CD14-positive monocyte (primary cell): ENCODE measurements at regions not wholly inside any gene's neighbourhood (a gene's known extent, or its start where the extent isn't known, plus 50 kb on each side); places are given as distances from the start of the nearest gene placed in this dataset.

Experiments
- DNase-seq, 3 donors: peaks; one replicate each; pipeline ENCODE4 v3.0.0-alpha.2; 2011 to 2022
- H2AFZ ChIP-seq: 2 replicates; pipeline ENCODE4 v1.6.0; 2012; ENCODE audit warnings: mild to moderate bottlenecking, low read depth, low read length, inconsistent platforms; ENCODE audit not compliant: insufficient read depth, poor library complexity, severe bottlenecking
- H3K27ac ChIP-seq, 2 donors: 1 replicate in 1 of 2; 2 replicates in 1 of 2; pipeline ENCODE4 v1.5.1; 2012 to 2013; ENCODE audit warnings: low read length in 2 of 2, control low read depth in 1 of 2, inconsistent platforms in 1 of 2, low read depth in 1 of 2, mild to moderate bottlenecking in 1 of 2
- H3K27me3 ChIP-seq, 2 donors: one replicate each; pipeline versions ENCODE4 v1.6.0 to v1.6.1; 2011 to 2013; ENCODE audit warnings: low read length in 2 of 2; ENCODE audit not compliant: control insufficient read depth in 2 of 2, insufficient read depth in 2 of 2
- H3K36me3 ChIP-seq, 2 donors: replicated peaks in 1 of 2; 1 replicate in 1 of 2; 2 replicates in 1 of 2; pipeline versions ENCODE4 v1.5.1 to v1.6.1; 2012 to 2013; ENCODE audit warnings: low read length in 2 of 2, control low read depth in 1 of 2, inconsistent platforms in 1 of 2, mild to moderate bottlenecking in 1 of 2; ENCODE audit not compliant: insufficient read depth in 2 of 2, control insufficient read depth in 1 of 2
- H3K4me1 ChIP-seq, 2 donors: 1 replicate in 1 of 2; 2 replicates in 1 of 2; pipeline versions ENCODE4 v1.5.1 to v1.6.1; 2012 to 2013; ENCODE audit warnings: low read length in 2 of 2, control low read depth in 1 of 2, inconsistent platforms in 1 of 2, mild to moderate bottlenecking in 1 of 2, moderate library complexity in 1 of 2; ENCODE audit not compliant: insufficient read depth in 2 of 2, control insufficient read depth in 1 of 2
- H3K4me2 ChIP-seq: replicated peaks from 2 replicates; pipeline ENCODE3; 2012; ENCODE audit warnings: low read length, moderate library complexity, mild to moderate bottlenecking; ENCODE audit not compliant: poor library complexity, severe bottlenecking; ENCODE audit errors: extremely low read depth
- H3K4me3 ChIP-seq, 3 experiments: fragments of 200-600 bp in 1 of 3; sonication (generic) in 1 of 3; replicated peaks in 1 of 3; 1 replicate in 2 of 3; 2 replicates in 1 of 3; pipeline ENCODE4 v1.5.1; 2011 to 2013; ENCODE audit warnings: low read length in 3 of 3, mild to moderate bottlenecking in 3 of 3, control low read depth in 2 of 3, low read depth in 2 of 3, inconsistent platforms in 1 of 3, moderate library complexity in 1 of 3
- H3K79me2 ChIP-seq: 2 replicates; pipeline ENCODE4 v1.6.0; 2012; ENCODE audit warnings: mild to moderate bottlenecking, control low read depth, inconsistent platforms, low read length, moderate library complexity; ENCODE audit not compliant: insufficient read depth
- H3K9ac ChIP-seq: 2 replicates; pipeline ENCODE4 v1.6.0; 2017; ENCODE audit warnings: low read length, mild to moderate bottlenecking; ENCODE audit not compliant: insufficient read depth, poor library complexity, severe bottlenecking
- H3K9me3 ChIP-seq, 2 donors: replicated peaks in 1 of 2; 1 replicate in 1 of 2; 2 replicates in 1 of 2; pipeline versions ENCODE4 v1.5.1 to v1.6.1; 2012 to 2013; ENCODE audit warnings: low read length in 2 of 2, control low read depth in 1 of 2; ENCODE audit not compliant: control insufficient read depth in 1 of 2, insufficient read depth in 1 of 2
- H4K20me1 ChIP-seq: 2 replicates; pipeline ENCODE4 v1.6.0; 2012; ENCODE audit warnings: mild to moderate bottlenecking, low read length, control low read depth, moderate library complexity; ENCODE audit not compliant: insufficient read depth
- H3K27ac Mint-ChIP-seq, 7 donors: one replicate each; pipeline ENCODE4 v1.8.0; 2020; ENCODE audit warnings: mild to moderate bottlenecking in 7 of 7, mixed read lengths in 7 of 7, moderate library complexity in 6 of 7, inconsistent platforms in 2 of 7
- H3K27me3 Mint-ChIP-seq, 3 donors: one replicate each; pipeline ENCODE4 v1.8.0; 2021 to 2022; ENCODE audit warnings: low read depth in 3 of 3, mild to moderate bottlenecking in 3 of 3, mixed read lengths in 3 of 3, moderate library complexity in 3 of 3, inconsistent platforms in 1 of 3
- H3K36me3 Mint-ChIP-seq, 2 donors: one replicate each; pipeline ENCODE4 v1.8.0; 2020; ENCODE audit warnings: mixed read lengths in 2 of 2, inconsistent platforms in 1 of 2, mild to moderate bottlenecking in 1 of 2
- H3K4me1 Mint-ChIP-seq: one replicate; pipeline ENCODE4 v1.8.0; 2020; ENCODE audit warnings: mild to moderate bottlenecking, mixed read lengths
- H3K4me3 Mint-ChIP-seq, 2 donors: one replicate each; pipeline ENCODE4 v1.8.0; 2020; ENCODE audit warnings: mild to moderate bottlenecking in 2 of 2, mixed read lengths in 2 of 2, moderate library complexity in 1 of 2
- H3K9me3 Mint-ChIP-seq, 7 donors: one replicate each; pipeline ENCODE4 v1.8.0; 2020 to 2022; ENCODE audit warnings: mixed read lengths in 7 of 7, mild to moderate bottlenecking in 6 of 7, moderate library complexity in 6 of 7, inconsistent platforms in 2 of 7
- WGBS: methylation state at CpG from one replicate; pipeline ENCODE4 v1.1.5; 2013; ENCODE audit warnings: missing lambda C conversion rate; ENCODE audit not compliant: insufficient coverage; 5-methylcytosine and 5-hydroxymethylcytosine counted together
- intact Hi-C, 2 donors: fragments of 100-400 bp; cut with micrococcal nuclease; formaldehyde crosslinking; loops; one replicate each; pipeline versions ENCODE4 v1.15.0 to v1.15.1; 2023
- TF ChIP-seq, protein P1 (sequence below): fragments of 200-600 bp; IDR thresholded peaks from one replicate; pipeline ENCODE4 v1.8.0; 2022; ENCODE audit warnings: antibody characterized with exemption, mild to moderate bottlenecking

GRCh38 chr2:191577605-191578004 is 100.3 kb upstream of the NABP1 start:
- no peak overlapping the region for H3K4me2 ChIP-seq
- no peak overlapping the region for H3K27ac Mint-ChIP-seq
- WGBS, result no CpG with 5 or more reads among the region's 2 CpGs

GRCh38 chr2:191578031-191578430 is 99.9 kb upstream of the NABP1 start:
- no peak for DNase-seq
- H3K4me1 ChIP-seq, result no peaks in the 10 kb centered on the region
- no peaks in the 10 kb centered on the region for H3K4me1 Mint-ChIP-seq
- H3K4me3 ChIP-seq, result no peak overlapping the region
- H3K79me2 ChIP-seq, result no peaks in the 10 kb centered on the region
- H3K4me2 ChIP-seq, result no peak overlapping the region
- H3K4me3 Mint-ChIP-seq, result no peak overlapping the region
- H3K27ac Mint-ChIP-seq, result no peak overlapping the region
- H3K9me3 Mint-ChIP-seq, result no peaks in the 10 kb centered on the region
- H3K9ac ChIP-seq, result no peak overlapping the region
- H3K27me3 ChIP-seq, result no peaks in the 10 kb centered on the region
- no peaks in the 10 kb centered on the region for H3K36me3 Mint-ChIP-seq
- intact Hi-C loops, result loop anchor here in 1 of 2 donors (10.0 kb wide), 1 partner anchor 57 kb away; no protein-coding TSS in a partner anchor
- TF ChIP-seq, protein P1, sequence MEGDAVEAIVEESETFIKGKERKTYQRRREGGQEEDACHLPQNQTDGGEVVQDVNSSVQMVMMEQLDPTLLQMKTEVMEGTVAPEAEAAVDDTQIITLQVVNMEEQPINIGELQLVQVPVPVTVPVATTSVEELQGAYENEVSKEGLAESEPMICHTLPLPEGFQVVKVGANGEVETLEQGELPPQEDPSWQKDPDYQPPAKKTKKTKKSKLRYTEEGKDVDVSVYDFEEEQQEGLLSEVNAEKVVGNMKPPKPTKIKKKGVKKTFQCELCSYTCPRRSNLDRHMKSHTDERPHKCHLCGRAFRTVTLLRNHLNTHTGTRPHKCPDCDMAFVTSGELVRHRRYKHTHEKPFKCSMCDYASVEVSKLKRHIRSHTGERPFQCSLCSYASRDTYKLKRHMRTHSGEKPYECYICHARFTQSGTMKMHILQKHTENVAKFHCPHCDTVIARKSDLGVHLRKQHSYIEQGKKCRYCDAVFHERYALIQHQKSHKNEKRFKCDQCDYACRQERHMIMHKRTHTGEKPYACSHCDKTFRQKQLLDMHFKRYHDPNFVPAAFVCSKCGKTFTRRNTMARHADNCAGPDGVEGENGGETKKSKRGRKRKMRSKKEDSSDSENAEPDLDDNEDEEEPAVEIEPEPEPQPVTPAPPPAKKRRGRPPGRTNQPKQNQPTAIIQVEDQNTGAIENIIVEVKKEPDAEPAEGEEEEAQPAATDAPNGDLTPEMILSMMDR, result no peak
- WGBS, result no CpG with 5 or more reads among the region's 3 CpGs
- H3K27ac ChIP-seq, result no peak overlapping the region
- H2AFZ ChIP-seq, result no peak overlapping the region
- no peaks in the 10 kb centered on the region for H4K20me1 ChIP-seq
- H3K36me3 ChIP-seq, result no peaks in the 10 kb centered on the region
- H3K9me3 ChIP-seq, result no peaks in the 10 kb centered on the region
- H3K27me3 Mint-ChIP-seq, result peaks cover 0 to 2% (median 2%) of the 10 kb centered on the region in 3 donors

More at GRCh38 chr2:191577605-191578004, 100.3 kb upstream of the NABP1 start:
- H3K4me1 ChIP-seq, result no peaks in the 10 kb centered on the region
- H3K9ac ChIP-seq, result no peak overlapping the region
- DNase-seq, result no peak
- no peaks in the 10 kb centered on the region for H4K20me1 ChIP-seq
- H3K79me2 ChIP-seq, result no peaks in the 10 kb centered on the region
- Mint-ChIP-seq H3K36me3 (no peaks in the 10 kb centered on the region), H3K9me3 (no peaks in the 10 kb centered on the region), H3K4me1 (no peaks in the 10 kb centered on the region), H3K27me3 (peaks cover 0 to 2% (median 0%) of the 10 kb centered on the region in 3 donors), H3K4me3 (no peak overlapping the region)
- no peaks in the 10 kb centered on the region for H3K27me3 ChIP-seq
- no peaks in the 10 kb centered on the region for H3K9me3 ChIP-seq
- TF ChIP-seq, protein P1, result no peak
- intact Hi-C loops, result loop anchor here in 1 of 2 donors (10.0 kb wide), 1 partner anchor 57 kb away; no protein-coding TSS in a partner anchor
- H3K27ac ChIP-seq, result no peak overlapping the region
- no peaks in the 10 kb centered on the region for H3K36me3 ChIP-seq
- H3K4me3 ChIP-seq, result no peak overlapping the region
- no peak overlapping the region for H2AFZ ChIP-seq
